ENCODE measurements at regions not wholly inside any gene's neighbourhood (a gene's known extent, or its start where the extent isn't known, plus 50 kb on each side); places are given as distances from the start of the nearest gene placed in this dataset.

GRCh38 chr6:48916607-48917006 is 546.4 kb downstream of the MMUT start:
- no peaks in the 10 kb centered on the region for H3K4me1 ChIP-seq (replicated peaks)
- H3K27me3 ChIP-seq (replicated peaks; ENCODE audit: insufficient read depth): no peaks in the 10 kb centered on the region
- TF ChIP-seq POLR2AphosphoS5 (IDR thresholded peaks at IDR 0.05) (no peak), CTCF (IDR thresholded peaks at IDR 0.05) (no peak), POLR2A (IDR thresholded peaks at IDR 0.05) (no peak)
- H3K4me3 ChIP-seq: no peak overlapping the region
- H3K9me3 ChIP-seq: no peaks in the 10 kb centered on the region
- H3K27ac ChIP-seq: no peak overlapping the region
- no peak for DNase-seq (ENCODE audit: low spot score)
- no peaks in the 10 kb centered on the region for H3K36me3 ChIP-seq
- intact Hi-C loops (cut with DNase I): no loop called here

- intact Hi-C loops (cut with DNase I): no loop called here
- TF ChIP-seq POLR2A (IDR thresholded peaks at IDR 0.05) (no peak), CTCF (IDR thresholded peaks at IDR 0.05) (peak in 1 of 4 experiments; percentile 14)
- no peaks in the 10 kb centered on the region for H3K36me3 ChIP-seq
Measured at GRCh38 chr6:48915591-48915990, 547.5 kb downstream of the MMUT start.

GRCh38 chr6:48912503-48912902 is 550.5 kb downstream of the MMUT start:
- H3K4me1 ChIP-seq (replicated peaks): no peaks in the 10 kb centered on the region
- TF ChIP-seq CTCF (IDR thresholded peaks at IDR 0.05) (no peak), POLR2A (IDR thresholded peaks at IDR 0.05) (no peak), POLR2AphosphoS5 (IDR thresholded peaks at IDR 0.05) (no peak)
- no peaks in the 10 kb centered on the region for H3K36me3 ChIP-seq
- no peak for DNase-seq (ENCODE audit: low spot score)
- no peaks in the 10 kb centered on the region for H3K27me3 ChIP-seq (replicated peaks; ENCODE audit: insufficient read depth)
- H3K27ac ChIP-seq: no peak overlapping the region
- H3K9me3 ChIP-seq: no peaks in the 10 kb centered on the region
- intact Hi-C loops (cut with DNase I): no loop called here
- 91% methylated on average over 2 of the region's 2 CpGs for WGBS
- H3K4me3 ChIP-seq: no peak overlapping the region

More at GRCh38 chr6:48915591-48915990, 547.5 kb downstream of the MMUT start:
- Histone ChIP-seq H3K4me3 (no peak overlapping the region), H3K27ac (no peak overlapping the region), H3K27me3 (replicated peaks; ENCODE audit: insufficient read depth) (no peaks in the 10 kb centered on the region), H3K9me3 (no peaks in the 10 kb centered on the region), H3K4me1 (replicated peaks) (no peaks in the 10 kb centered on the region)
- DNase-seq (ENCODE audit: low spot score): no peak

- Histone ChIP-seq H3K36me3 (no peaks in the 10 kb centered on the region), H3K27ac (no peak overlapping the region), H3K9me3 (no peaks in the 10 kb centered on the region), H3K4me1 (replicated peaks) (no peaks in the 10 kb centered on the region), H3K27me3 (replicated peaks; ENCODE audit: insufficient read depth) (no peaks in the 10 kb centered on the region), H3K4me3 (no peak overlapping the region)
- DNase-seq (ENCODE audit: low spot score): no peak
- TF ChIP-seq POLR2AphosphoS5 (IDR thresholded peaks at IDR 0.05): no peak
- no peak for TF ChIP-seq POLR2A (IDR thresholded peaks at IDR 0.05)
- no peak for TF ChIP-seq CTCF (IDR thresholded peaks at IDR 0.05)
- intact Hi-C loops (cut with DNase I): no loop called here
Measured at GRCh38 chr6:48904809-48905208, 558.2 kb downstream of the MMUT start.

GRCh38 chr6:48894469-48894868 is 568.6 kb downstream of the MMUT start:
- no peaks in the 10 kb centered on the region for H3K36me3 ChIP-seq
- intact Hi-C loops (cut with DNase I): no loop called here
- H3K9me3 ChIP-seq: no peaks in the 10 kb centered on the region
- no peaks in the 10 kb centered on the region for H3K27me3 ChIP-seq (replicated peaks; ENCODE audit: insufficient read depth)
- WGBS: 89% methylated on average over 3 of the region's 3 CpGs
- no peak overlapping the region for H3K27ac ChIP-seq
- DNase-seq (ENCODE audit: low spot score): no peak
- H3K4me3 ChIP-seq: no peak overlapping the region
- H3K4me1 ChIP-seq (replicated peaks): no peaks in the 10 kb centered on the region
- TF ChIP-seq CTCF (IDR thresholded peaks at IDR 0.05) (no peak), POLR2AphosphoS5 (IDR thresholded peaks at IDR 0.05) (no peak), POLR2A (IDR thresholded peaks at IDR 0.05) (no peak)

Data from prostate gland (tissue), 2 donors.